OCI-LY3 (cell line): ENCODE measurements at regions not wholly inside any gene's neighbourhood (a gene's known extent, or its start where the extent isn't known, plus 50 kb on each side); places are given as distances from the start of the nearest gene placed in this dataset.

ENCODE experiments used
- EZH2phosphoT487 ChIP-seq: fragments of 200-600 bp; shearing (Covaris generic); IDR thresholded peaks from 2 replicates; pipeline ENCODE4 v1.6.1; 2018; ENCODE audit warnings: antibody characterized with exemption, mixed run types, low read depth
- TF ChIP-seq, protein P1 (sequence below): fragments of 200-600, 300-600 bp; sonication (generic); IDR thresholded peaks from 2 replicates; pipeline ENCODE4 v1.5.1; 2014; ENCODE audit warnings: antibody characterized with exemption, low read length, low read depth

DNA sequence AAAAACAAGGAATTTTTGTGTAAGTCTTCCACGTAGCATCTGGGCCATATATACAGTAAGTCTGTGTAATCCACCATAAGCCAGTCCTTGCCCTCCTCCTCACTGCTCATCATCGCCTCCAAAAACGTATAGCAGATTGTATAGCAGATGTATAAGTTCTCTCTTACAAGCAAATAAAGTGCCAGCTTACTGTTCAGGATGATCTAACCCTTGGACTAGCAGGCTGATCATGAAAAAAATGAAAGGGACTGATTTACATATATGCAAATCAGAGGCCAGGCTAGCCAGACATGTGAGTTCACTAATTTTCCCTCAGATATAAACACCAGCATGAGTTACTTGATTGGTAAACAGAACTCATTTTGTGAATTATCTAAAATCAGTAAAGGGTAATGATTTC is 171.5 kb downstream of the LY86 start:
- TF ChIP-seq, protein P1, sequence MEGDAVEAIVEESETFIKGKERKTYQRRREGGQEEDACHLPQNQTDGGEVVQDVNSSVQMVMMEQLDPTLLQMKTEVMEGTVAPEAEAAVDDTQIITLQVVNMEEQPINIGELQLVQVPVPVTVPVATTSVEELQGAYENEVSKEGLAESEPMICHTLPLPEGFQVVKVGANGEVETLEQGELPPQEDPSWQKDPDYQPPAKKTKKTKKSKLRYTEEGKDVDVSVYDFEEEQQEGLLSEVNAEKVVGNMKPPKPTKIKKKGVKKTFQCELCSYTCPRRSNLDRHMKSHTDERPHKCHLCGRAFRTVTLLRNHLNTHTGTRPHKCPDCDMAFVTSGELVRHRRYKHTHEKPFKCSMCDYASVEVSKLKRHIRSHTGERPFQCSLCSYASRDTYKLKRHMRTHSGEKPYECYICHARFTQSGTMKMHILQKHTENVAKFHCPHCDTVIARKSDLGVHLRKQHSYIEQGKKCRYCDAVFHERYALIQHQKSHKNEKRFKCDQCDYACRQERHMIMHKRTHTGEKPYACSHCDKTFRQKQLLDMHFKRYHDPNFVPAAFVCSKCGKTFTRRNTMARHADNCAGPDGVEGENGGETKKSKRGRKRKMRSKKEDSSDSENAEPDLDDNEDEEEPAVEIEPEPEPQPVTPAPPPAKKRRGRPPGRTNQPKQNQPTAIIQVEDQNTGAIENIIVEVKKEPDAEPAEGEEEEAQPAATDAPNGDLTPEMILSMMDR, result no peak
- TF ChIP-seq EZH2phosphoT487, result no peak
